CD1c-positive myeloid dendritic cell (primary cell): ENCODE measurements at regions not wholly inside any gene's neighbourhood (a gene's known extent, or its start where the extent isn't known, plus 50 kb on each side); places are given as distances from the start of the nearest gene placed in this dataset.
"Not testable (repeated sequence)": the region's sequence is repeated elsewhere in the genome, so short reads cannot be mapped to it uniquely, and the experiment has no call there.

ENCODE experiments used
- DNase-seq: peaks from one replicate; pipeline ENCODE4 v3.0.0-alpha.2; 2016; ENCODE audit errors: extremely low spot score

DNA sequence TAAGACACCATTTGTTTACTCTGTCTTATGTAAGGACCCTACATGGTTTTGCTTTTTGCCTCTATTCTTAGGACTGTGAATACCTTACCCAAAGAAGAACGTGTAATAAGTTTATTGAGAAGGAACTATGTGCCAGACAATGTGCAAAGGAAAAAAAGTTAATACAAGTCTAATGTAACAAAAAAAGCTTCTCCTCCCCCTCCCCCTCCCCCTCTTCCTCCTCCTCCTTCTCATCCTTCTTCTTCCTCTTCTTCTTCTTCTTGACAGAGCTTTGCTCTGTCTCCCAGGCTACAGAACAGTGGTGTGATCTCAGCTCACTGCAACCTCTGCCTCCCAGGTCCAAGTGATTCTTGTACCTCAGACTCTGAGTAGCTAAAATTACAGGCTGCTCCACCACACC is 50.9 kb upstream of the MITF start:
- no peak for DNase-seq

DNA sequence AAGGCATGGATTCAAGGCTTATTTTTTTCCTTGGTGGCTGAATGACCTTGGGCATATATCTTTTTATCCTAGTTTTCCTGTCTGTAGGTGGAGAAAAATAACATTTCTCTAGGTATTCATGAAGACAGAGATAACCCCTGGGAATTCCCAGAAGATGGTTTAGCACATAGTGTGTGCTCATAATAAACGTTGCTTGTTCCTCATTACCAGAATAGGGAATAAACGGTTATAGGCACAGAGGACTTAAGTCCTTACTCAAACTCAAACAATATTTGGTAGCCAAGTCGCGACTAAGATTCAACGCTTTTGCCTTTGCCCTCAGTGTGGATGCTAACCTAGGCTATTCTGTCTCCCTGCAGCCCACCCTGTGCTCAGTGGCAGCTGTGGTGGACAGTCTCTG is 51.6 kb upstream of the MITF start:
- DNase-seq, result peak; percentile 16

DNA sequence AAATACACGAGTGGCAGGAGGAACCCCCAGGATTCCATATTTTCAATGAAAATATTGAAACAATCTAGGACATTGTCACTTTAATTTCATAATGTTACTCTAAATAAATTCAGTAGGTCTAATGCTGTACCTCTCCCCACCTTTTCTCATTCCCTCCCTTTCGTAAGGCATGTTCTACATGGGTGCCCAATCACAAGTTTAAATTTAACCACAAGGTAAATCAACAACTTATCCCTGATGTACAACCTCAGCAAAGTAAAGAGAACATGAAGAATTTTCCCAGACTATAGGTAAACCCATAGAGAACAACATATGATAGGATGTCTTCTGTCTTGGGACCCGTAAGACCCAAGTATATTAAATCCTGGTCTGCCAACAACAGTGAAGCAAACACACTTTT is 53.2 kb upstream of the MITF start:
- DNase-seq, result no peak

DNA sequence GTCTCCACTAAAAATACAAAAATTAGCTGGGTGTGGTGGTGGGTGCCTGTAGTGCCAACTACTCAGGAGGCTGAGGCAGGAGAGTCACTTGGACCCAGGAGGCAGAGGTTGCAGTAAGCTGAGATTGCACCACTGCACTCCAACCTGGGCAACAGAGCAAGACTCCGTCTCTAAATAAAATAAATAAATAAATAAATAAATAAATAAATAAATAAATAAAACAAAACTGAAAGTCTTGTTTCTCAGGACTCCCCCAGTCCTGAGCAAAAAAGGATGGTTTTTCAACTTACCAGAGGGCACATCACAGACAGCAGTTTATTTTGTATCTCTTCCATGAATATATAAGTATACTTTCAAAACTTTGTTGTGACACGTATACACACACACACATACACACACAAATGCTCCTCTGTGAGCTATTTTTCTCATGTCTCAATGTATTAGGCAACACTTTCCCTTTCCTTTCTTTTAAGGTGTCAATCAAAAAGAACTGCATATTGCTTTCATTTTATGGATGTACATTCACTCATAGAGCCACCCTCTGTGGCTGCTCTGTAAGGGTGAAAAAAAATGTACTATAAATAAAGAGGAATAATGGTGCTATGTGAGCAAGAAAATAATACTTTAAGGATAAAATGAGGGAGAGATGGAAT is 54.8 kb upstream of the MITF start:
- no peak for DNase-seq

GRCh38 chr3:69683082-69683806 is 56.0 kb upstream of the MITF start:
- DNase-seq, result no peak

DNA sequence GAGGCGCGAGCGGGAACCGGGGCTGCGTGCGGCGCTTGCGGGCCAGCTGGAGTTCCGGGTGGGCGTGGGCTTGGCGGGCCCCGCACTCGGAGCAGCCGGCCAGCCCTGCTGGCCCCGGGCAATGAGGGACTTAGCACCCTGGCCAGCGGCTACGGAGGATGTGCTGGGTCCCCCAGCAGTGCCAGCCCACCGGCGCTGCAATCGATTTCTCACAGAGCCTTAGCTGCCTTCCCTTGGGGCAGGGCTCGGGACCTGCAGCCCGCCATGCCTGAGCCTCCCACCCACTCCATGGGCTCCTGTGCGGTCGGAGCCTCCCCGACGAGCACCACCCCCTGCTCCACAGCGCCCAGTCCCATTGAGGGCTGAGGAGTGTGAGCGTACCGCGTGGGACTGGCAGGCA is 61.8 kb upstream of the MITF start:
- not testable (repeated sequence) for DNase-seq

DNA sequence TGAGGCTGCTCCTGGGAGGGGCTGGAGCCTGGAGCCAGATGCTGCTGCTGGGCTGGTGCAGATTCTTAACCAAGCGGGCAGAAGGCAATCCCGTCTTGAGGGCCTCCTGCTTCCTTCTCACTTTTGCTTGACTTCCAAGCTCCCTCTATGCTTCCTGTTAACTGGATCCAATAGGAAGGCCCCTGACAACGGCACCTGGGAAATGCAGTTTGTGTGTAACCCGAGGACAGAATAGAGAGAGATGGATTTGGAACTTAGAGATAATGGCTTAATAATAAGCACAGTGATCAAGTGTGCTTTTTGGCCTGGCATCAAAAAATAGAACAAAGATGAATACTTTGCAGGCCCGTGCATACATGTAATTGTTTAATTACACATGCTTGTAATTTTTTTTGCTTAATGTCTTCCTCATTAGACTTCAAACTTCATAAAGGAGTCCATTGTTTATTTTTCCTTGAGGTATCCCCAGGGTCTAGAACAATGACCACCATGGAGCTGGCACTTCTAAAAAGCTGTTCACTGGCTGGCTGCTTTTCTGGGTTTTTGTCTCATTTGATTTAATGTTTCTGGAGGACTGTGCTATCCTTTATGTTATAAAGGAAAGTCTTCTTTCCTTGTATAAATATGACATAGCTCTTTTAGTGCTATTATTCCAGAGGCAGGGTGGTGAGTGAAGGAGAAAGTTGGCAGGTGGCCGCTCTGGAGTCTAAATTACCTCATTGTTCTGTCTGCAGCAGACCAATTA is 63.3 kb upstream of the MITF start:
- DNase-seq, result no peak

GRCh38 chr3:69674752-69675151 is 64.5 kb upstream of the MITF start:
- no peak for DNase-seq

- DNase-seq, result peak; percentile 62
These were observed 67.9 kb upstream of the MITF start for GRCh38 chr3:69671082-69671952.

DNA sequence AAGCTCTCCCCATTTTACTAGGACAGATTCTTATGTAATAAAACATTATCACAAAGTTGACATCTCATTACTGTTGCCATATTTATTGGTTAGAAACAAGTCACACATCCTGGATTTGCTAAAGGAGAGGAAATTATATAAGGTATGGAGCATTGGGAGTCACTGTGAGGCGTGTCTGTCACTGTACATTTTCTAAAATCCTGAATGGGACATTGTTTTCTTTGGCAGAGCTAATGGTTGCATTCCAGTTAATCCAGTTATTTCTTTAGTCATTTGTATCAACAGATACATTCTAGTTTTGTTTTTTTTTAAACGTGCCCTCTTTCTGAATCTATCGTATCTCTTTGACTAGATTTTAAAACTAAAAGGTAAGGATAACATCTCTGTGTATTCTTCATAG is 70.2 kb upstream of the MITF start:
- no peak for DNase-seq

DNA sequence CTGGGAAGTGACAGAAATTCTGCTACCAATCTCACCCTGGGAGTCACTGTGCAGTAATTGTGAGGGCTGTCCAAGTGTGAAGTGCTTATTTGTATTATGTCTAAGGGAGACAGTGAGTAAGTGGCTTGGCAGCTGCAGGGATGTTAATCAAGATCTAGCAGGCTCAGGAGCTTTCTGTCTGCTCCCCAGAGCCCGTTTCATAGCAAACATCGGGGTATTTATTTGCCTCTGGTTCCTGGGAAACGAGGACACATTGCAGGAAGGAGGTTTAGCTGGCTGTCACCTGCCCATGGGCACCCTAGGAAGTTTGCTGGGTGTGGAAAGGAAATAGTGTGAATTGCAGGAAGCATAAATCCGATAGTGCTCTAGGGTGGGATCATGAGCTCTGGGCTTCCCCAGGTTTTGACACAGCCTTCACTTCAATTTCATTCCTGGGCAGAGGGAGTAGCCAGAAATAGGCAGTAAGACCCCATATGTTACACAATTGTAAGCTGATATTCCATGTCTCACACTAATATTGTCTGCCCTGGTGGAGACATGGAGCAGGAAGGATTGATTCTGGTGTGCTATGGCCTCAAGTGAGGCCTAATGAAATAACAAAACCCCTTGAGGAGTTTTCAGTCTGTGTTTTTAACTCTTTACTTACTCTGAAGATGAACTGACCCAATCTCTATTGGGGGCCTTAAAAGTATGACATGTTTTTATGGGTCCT is 74.1 kb upstream of the MITF start:
- DNase-seq, result no peak

DNA sequence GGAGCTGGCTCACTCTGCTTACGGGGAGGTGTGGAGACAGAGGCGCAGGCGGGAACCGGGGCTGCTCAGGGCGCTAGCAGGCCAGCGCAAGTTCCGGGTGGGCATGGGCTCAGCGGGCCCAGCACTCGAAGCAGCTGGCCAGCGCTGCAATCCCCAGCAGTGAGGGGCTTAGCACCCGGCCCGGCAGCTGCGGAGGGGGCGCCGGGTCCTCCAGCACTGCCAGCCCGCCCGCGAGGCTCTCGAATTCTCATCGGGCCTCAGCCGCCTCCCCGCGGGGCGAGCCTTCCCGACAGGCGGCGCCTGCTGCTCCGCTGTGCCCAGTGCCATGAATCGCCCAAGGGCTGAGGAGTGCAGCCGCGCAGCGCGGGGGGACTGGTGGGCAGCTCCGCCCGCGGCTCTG is 78.6 kb upstream of the MITF start:
- no peak for DNase-seq

- DNase-seq, result no peak
These were observed 79.9 kb upstream of the MITF start for GRCh38 chr3:69659180-69659910.

GRCh38 chr3:69658514-69659140 is 80.6 kb upstream of the MITF start:
- no peak for DNase-seq

DNA sequence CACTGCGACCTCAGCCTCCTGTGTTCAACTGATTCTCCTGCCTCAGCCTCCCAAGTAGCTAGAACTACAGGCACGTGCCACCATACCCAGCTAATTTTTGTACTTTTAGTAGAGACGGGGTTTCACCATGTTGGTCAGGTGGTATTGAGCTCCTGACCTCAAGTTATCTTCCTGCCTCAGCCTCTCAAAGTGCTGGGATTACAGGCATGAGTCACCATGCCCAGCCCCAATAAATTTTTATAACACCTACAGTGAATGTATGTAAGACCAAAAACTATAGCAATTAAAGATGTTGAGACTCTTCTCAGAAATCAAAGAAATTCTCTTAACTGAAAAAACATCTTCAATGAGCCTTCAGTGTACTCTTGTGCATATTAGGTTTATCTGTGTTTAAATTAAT is 82.2 kb upstream of the MITF start:
- DNase-seq, result not testable (repeated sequence)

- DNase-seq, result no peak
These were observed 87.5 kb upstream of the MITF start for GRCh38 chr3:69651765-69652164.

GRCh38 chr3:69650066-69650419 is 89.2 kb upstream of the MITF start:
- no peak for DNase-seq

- peak; percentile 46 for DNase-seq
These were observed 89.9 kb upstream of the MITF start for GRCh38 chr3:69649120-69650065.

GRCh38 chr3:69648126-69648525 is 91.1 kb upstream of the MITF start:
- DNase-seq, result no peak
